ENCODE measurements at regions not wholly inside any gene's neighbourhood (a gene's known extent, or its start where the extent isn't known, plus 50 kb on each side); places are given as distances from the start of the nearest gene placed in this dataset.

DNA sequence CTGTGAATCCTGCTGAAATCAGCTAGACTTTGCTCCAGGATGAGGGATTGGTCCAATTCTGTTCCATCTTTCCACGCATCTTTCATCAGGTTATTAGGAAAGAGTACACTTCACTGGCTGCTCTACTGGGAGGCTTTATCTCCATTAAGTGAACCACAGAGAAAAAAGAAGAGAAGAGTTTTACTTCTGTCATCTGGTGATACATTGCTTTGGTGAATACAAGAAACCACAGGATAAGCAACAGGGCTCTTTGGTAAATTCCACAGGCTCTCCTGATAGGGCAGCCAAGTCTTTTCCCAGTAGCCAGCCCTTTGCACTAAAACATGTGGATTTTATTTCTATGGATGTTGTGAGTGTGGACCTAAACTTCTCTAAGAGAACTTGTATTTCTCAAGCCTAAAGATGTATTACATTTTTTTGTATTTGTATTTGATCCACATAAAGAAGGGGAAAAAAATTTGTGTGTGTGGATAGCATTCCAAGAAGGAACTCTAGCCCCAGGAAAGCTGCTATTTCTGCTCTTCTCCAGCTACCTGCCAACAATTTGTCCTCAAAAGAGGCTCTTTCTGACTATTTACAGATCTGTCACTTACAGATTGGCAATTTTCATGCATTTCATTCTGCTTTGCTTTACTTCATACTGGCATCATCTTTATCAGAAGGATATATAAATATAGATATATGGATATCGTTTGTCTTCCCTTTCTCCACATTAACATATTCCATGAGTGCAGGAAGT is 1117.6 kb upstream of the TMEM132C start:
- TF ChIP-seq, protein P1, sequence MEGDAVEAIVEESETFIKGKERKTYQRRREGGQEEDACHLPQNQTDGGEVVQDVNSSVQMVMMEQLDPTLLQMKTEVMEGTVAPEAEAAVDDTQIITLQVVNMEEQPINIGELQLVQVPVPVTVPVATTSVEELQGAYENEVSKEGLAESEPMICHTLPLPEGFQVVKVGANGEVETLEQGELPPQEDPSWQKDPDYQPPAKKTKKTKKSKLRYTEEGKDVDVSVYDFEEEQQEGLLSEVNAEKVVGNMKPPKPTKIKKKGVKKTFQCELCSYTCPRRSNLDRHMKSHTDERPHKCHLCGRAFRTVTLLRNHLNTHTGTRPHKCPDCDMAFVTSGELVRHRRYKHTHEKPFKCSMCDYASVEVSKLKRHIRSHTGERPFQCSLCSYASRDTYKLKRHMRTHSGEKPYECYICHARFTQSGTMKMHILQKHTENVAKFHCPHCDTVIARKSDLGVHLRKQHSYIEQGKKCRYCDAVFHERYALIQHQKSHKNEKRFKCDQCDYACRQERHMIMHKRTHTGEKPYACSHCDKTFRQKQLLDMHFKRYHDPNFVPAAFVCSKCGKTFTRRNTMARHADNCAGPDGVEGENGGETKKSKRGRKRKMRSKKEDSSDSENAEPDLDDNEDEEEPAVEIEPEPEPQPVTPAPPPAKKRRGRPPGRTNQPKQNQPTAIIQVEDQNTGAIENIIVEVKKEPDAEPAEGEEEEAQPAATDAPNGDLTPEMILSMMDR (IDR thresholded peaks at IDR 0.05; ENCODE audit: insufficient read depth, low read length, poor library complexity, severe bottlenecking), result no peak
- no peak for TF ChIP-seq EZH2phosphoT487 (conservative IDR thresholded peaks at IDR 0.05; ENCODE audit: low read length)
